Activated CD4-positive, alpha-beta T cell treated with anti-CD3 and anti-CD28 coated beads, Interleukin-2, amount 10 ng/mL, durations not matched to agents 7 days and 5 days (primary cell): ENCODE measurements at regions not wholly inside any gene's neighbourhood (a gene's known extent, or its start where the extent isn't known, plus 50 kb on each side); places are given as distances from the start of the nearest gene placed in this dataset.

ENCODE experiments used
- CTCF ChIA-PET: fragments of 350-600 bp; sonication (Branson Sonifier 250); formaldehyde crosslinking; loops from one replicate; lab custom pipeline; 2021; ENCODE audit warnings: antibody characterized with exemption; lab: Charles Lee
- POLR2A ChIA-PET: fragments of 350-600 bp; sonication (Branson Sonifier 250); formaldehyde crosslinking; loops from one replicate; lab custom pipeline; 2021; ENCODE audit warnings: antibody characterized with exemption; lab: Charles Lee
- DNase-seq: peaks from one replicate; pipeline ENCODE4 v3.0.0-alpha.2; 2020
- H3K27ac Mint-ChIP-seq: one replicate; pipeline ENCODE4 v1.8.0; 2021; ENCODE audit warnings: mild to moderate bottlenecking, moderate library complexity, mixed read lengths
- H3K27me3 Mint-ChIP-seq: one replicate; pipeline ENCODE4 v1.8.0; 2021; ENCODE audit warnings: mixed read lengths
- H3K36me3 Mint-ChIP-seq: one replicate; pipeline ENCODE4 v1.8.0; 2021; ENCODE audit warnings: low read depth, mixed read lengths
- H3K4me1 Mint-ChIP-seq: one replicate; pipeline ENCODE4 v1.8.0; 2021; ENCODE audit warnings: mixed read lengths
- H3K4me3 Mint-ChIP-seq: one replicate; pipeline ENCODE4 v1.8.0; 2021; ENCODE audit warnings: mild to moderate bottlenecking, moderate library complexity, mixed read lengths
- H3K9me3 Mint-ChIP-seq: one replicate; pipeline ENCODE4 v1.8.0; 2021; ENCODE audit warnings: mixed read lengths

GRCh38 chr16:77057161-77057774 is 133.7 kb upstream of the MON1B start:
- Mint-ChIP-seq H3K36me3 (no peaks in the 10 kb centered on the region), H3K27me3 (no peaks in the 10 kb centered on the region), H3K4me3 (no peak overlapping the region), H3K9me3 (peaks cover 2% of the 10 kb centered on the region), H3K4me1 (no peaks in the 10 kb centered on the region), H3K27ac (no peak overlapping the region)
- no peak for DNase-seq
- CTCF ChIA-PET = no interaction called here
- POLR2A ChIA-PET = no interaction called here

GRCh38 chr16:77059446-77059845 is 131.5 kb upstream of the MON1B start:
- no peak overlapping the region for H3K27ac Mint-ChIP-seq
- H3K4me1 Mint-ChIP-seq = no peaks in the 10 kb centered on the region
- H3K9me3 Mint-ChIP-seq = peaks cover 2% of the 10 kb centered on the region
- POLR2A ChIA-PET = no interaction called here
- no peak overlapping the region for H3K4me3 Mint-ChIP-seq
- no peaks in the 10 kb centered on the region for H3K36me3 Mint-ChIP-seq
- H3K27me3 Mint-ChIP-seq = no peaks in the 10 kb centered on the region
- DNase-seq = no peak
- CTCF ChIA-PET = no interaction called here

- no peak overlapping the region for H3K27ac Mint-ChIP-seq
- H3K27me3 Mint-ChIP-seq = no peaks in the 10 kb centered on the region
- no peaks in the 10 kb centered on the region for H3K36me3 Mint-ChIP-seq
- H3K4me3 Mint-ChIP-seq = no peak overlapping the region
- H3K4me1 Mint-ChIP-seq = no peaks in the 10 kb centered on the region
- ChIA-PET CTCF (no interaction called here), POLR2A (no interaction called here)
- DNase-seq = no peak
- peaks cover 2% of the 10 kb centered on the region for H3K9me3 Mint-ChIP-seq
These were observed 130.4 kb upstream of the MON1B start for GRCh38 chr16:77060614-77061013.

- no peaks in the 10 kb centered on the region for H3K36me3 Mint-ChIP-seq
- H3K9me3 Mint-ChIP-seq = no peaks in the 10 kb centered on the region
- CTCF ChIA-PET = no interaction called here
- no peaks in the 10 kb centered on the region for H3K4me1 Mint-ChIP-seq
- H3K27me3 Mint-ChIP-seq = no peaks in the 10 kb centered on the region
- DNase-seq = no peak
- no peak overlapping the region for H3K27ac Mint-ChIP-seq
- H3K4me3 Mint-ChIP-seq = no peak overlapping the region
- POLR2A ChIA-PET = no interaction called here
These were observed 127.9 kb upstream of the MON1B start for GRCh38 chr16:77062878-77063675.

GRCh38 chr16:77063676-77064016 is 127.3 kb upstream of the MON1B start:
- ChIA-PET CTCF (no interaction called here), POLR2A (no interaction called here)
- H3K9me3 Mint-ChIP-seq = no peaks in the 10 kb centered on the region
- no peaks in the 10 kb centered on the region for H3K27me3 Mint-ChIP-seq
- no peak overlapping the region for H3K27ac Mint-ChIP-seq
- no peaks in the 10 kb centered on the region for H3K36me3 Mint-ChIP-seq
- H3K4me3 Mint-ChIP-seq = no peak overlapping the region
- DNase-seq = no peak
- H3K4me1 Mint-ChIP-seq = no peaks in the 10 kb centered on the region

- POLR2A ChIA-PET = no interaction called here
- H3K4me3 Mint-ChIP-seq = no peak overlapping the region
- H3K36me3 Mint-ChIP-seq = no peaks in the 10 kb centered on the region
- CTCF ChIA-PET = no interaction called here
- no peaks in the 10 kb centered on the region for H3K4me1 Mint-ChIP-seq
- no peak for DNase-seq
- no peak overlapping the region for H3K27ac Mint-ChIP-seq
- no peaks in the 10 kb centered on the region for H3K27me3 Mint-ChIP-seq
- no peaks in the 10 kb centered on the region for H3K9me3 Mint-ChIP-seq
These were observed 127.0 kb upstream of the MON1B start for GRCh38 chr16:77064037-77064436.

- Mint-ChIP-seq H3K27ac (no peak overlapping the region), H3K27me3 (peaks cover 2% of the 10 kb centered on the region), H3K36me3 (no peaks in the 10 kb centered on the region), H3K9me3 (no peaks in the 10 kb centered on the region), H3K4me1 (no peaks in the 10 kb centered on the region), H3K4me3 (no peak overlapping the region)
- CTCF ChIA-PET = no interaction called here
- POLR2A ChIA-PET = no interaction called here
- no peak for DNase-seq
These were observed 124.0 kb upstream of the MON1B start for GRCh38 chr16:77066896-77067496.

- no peaks in the 10 kb centered on the region for H3K36me3 Mint-ChIP-seq
- ChIA-PET POLR2A (no interaction called here), CTCF (no interaction called here)
- no peaks in the 10 kb centered on the region for H3K9me3 Mint-ChIP-seq
- H3K27me3 Mint-ChIP-seq = peaks cover 2% of the 10 kb centered on the region
- no peaks in the 10 kb centered on the region for H3K4me1 Mint-ChIP-seq
- H3K27ac Mint-ChIP-seq = no peak overlapping the region
- no peak for DNase-seq
- no peak overlapping the region for H3K4me3 Mint-ChIP-seq
These were observed 123.1 kb upstream of the MON1B start for GRCh38 chr16:77067900-77068299.

GRCh38 chr16:77068402-77068801 is 122.6 kb upstream of the MON1B start:
- no peak overlapping the region for H3K27ac Mint-ChIP-seq

GRCh38 chr16:77069929-77070328 is 121.1 kb upstream of the MON1B start:
- H3K4me3 Mint-ChIP-seq = no peak overlapping the region
- CTCF ChIA-PET = no interaction called here
- H3K27ac Mint-ChIP-seq = no peak overlapping the region
- H3K4me1 Mint-ChIP-seq = no peaks in the 10 kb centered on the region
- H3K9me3 Mint-ChIP-seq = no peaks in the 10 kb centered on the region
- no peak for DNase-seq
- POLR2A ChIA-PET = no interaction called here
- no peaks in the 10 kb centered on the region for H3K36me3 Mint-ChIP-seq
- H3K27me3 Mint-ChIP-seq = peaks cover 2% of the 10 kb centered on the region

More at GRCh38 chr16:77068402-77068801, 122.6 kb upstream of the MON1B start:
- Mint-ChIP-seq H3K36me3 (no peaks in the 10 kb centered on the region), H3K4me1 (no peaks in the 10 kb centered on the region), H3K4me3 (no peak overlapping the region), H3K27me3 (peaks cover 2% of the 10 kb centered on the region), H3K9me3 (no peaks in the 10 kb centered on the region)
- POLR2A ChIA-PET = no interaction called here
- DNase-seq = no peak
- CTCF ChIA-PET = no interaction called here

- ChIA-PET CTCF (interaction anchor here (0.6 kb wide), 1 partner anchor 1622 kb away, joined by 3 read pairs; no protein-coding TSS in a partner anchor), POLR2A (no interaction called here)
- Mint-ChIP-seq H3K4me3 (no peak overlapping the region), H3K9me3 (no peaks in the 10 kb centered on the region), H3K27me3 (peaks cover 2% of the 10 kb centered on the region), H3K36me3 (no peaks in the 10 kb centered on the region), H3K4me1 (no peaks in the 10 kb centered on the region), H3K27ac (no peak overlapping the region)
- no peak for DNase-seq
These were observed 120.3 kb upstream of the MON1B start for GRCh38 chr16:77070683-77071082.

- Mint-ChIP-seq H3K27ac (no peak overlapping the region), H3K9me3 (no peaks in the 10 kb centered on the region), H3K4me3 (no peak overlapping the region), H3K36me3 (no peaks in the 10 kb centered on the region), H3K4me1 (no peaks in the 10 kb centered on the region), H3K27me3 (no peaks in the 10 kb centered on the region)
- POLR2A ChIA-PET = no interaction called here
- no peak for DNase-seq
- CTCF ChIA-PET = no interaction called here
These were observed 114.2 kb upstream of the MON1B start for GRCh38 chr16:77076839-77077238.

GRCh38 chr16:77077256-77077922 is 113.6 kb upstream of the MON1B start:
- no peaks in the 10 kb centered on the region for H3K4me1 Mint-ChIP-seq
- no peak overlapping the region for H3K27ac Mint-ChIP-seq
- H3K4me3 Mint-ChIP-seq = no peak overlapping the region
- no peak for DNase-seq
- no peaks in the 10 kb centered on the region for H3K36me3 Mint-ChIP-seq
- CTCF ChIA-PET = no interaction called here
- H3K9me3 Mint-ChIP-seq = no peaks in the 10 kb centered on the region
- H3K27me3 Mint-ChIP-seq = no peaks in the 10 kb centered on the region
- POLR2A ChIA-PET = no interaction called here
